ENCODE measurements at regions not wholly inside any gene's neighbourhood (a gene's known extent, or its start where the extent isn't known, plus 50 kb on each side); places are given as distances from the start of the nearest gene placed in this dataset.

DNA sequence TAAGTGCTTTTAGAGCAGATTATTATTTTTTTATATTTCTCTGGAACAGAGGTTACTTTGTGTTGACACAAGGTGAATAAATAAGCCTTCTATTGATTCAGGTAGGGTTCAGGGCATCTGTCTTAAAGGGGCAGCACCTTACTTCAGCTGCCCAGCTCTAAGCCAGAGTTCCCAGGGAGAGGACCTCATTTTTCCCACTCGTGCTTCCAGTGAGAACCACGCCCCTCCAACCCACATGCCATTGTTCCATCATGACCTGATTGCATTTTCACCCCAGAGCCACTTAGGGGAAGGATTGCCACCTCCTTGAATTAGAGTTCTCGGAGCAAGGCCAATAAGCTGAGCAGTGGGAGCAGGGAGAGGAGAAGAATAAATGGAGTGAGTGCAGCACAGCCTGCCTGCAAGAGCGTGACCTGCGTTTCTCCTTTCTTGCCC is 104.3 kb upstream of the FRY start:
- H3K4me3 ChIP-seq (ENCODE audit: low read length), result no peak overlapping the region
- no peak for TF ChIP-seq ZNF274 (IDR thresholded peaks at IDR 0.05; ENCODE audit: low read depth, low read length)

DNA sequence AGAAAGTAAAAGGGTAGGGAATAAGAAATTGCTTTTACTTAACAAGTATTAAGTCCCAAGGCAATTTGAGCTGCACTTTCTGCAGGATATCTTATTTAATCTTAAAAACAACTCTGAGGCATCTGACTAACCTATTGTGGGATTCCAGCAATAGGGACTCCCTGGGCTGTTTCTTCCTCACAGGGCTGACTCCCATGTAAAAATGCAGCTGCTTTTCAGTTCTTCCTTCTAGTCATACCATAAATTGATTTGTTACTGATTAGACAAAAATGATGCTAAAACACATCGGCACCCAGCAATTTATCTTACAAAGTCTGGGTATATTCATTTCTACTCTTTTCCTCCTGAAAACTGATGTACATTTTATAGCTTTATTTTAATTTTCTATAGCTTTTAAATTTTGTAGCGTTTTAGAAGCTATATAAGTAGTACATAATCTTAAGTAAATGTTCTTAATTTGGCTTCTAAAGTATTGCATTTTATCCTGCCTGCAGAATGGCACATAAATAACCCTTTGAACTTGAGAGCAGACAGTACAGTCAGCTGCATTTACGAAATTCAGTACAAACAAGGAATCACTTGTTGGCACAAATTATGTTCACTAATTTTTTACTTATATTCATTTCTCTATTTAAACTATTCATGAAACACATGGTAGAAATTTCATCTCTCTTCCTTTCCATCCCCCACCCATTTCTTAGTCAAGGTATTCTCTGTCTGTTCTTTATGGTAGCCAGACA is 102.4 kb upstream of the FRY start:
- H3K4me3 ChIP-seq (ENCODE audit: low read length), result no peak overlapping the region
- no peak for TF ChIP-seq ZNF274 (IDR thresholded peaks at IDR 0.05; ENCODE audit: low read depth, low read length)

- peak overlapping the region; percentile 19; the same call in 1 of the 2 replicates for H3K4me3 ChIP-seq (ENCODE audit: low read length)
- TF ChIP-seq ZNF274 (IDR thresholded peaks at IDR 0.05; ENCODE audit: low read depth, low read length), result no peak
Observed at GRCh38 chr13:31930490-31930889, 101.1 kb upstream of the FRY start.

DNA sequence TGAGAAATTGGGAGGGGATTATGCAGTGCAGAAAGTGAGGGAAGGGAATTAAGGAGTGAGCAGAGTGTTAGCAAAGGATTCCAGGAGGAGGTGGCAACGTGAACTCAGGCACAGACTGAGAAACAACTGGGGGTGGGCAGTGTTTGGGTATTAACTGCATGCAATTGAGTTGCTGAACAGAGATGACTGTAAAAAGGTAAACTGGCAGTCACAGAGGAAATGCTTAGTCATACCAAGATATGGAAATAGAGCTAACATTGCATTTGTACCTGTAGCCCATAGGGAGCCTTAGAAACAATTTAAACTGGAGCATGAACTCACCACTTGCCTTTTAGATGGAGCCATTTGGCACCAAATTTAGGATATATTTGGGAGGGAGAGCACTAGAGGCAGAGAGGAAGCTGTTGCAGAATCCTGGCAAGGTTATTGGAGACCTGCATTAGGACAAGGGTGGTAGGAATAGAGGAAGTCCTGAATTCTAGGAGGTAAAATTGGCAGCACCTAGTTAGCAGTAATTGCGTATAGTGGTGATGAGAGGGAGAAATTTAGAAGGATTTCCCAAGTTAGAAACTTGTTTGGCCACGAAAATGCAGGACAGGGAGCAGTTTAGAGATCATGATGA is 100.6 kb upstream of the FRY start:
- H3K4me3 ChIP-seq (ENCODE audit: low read length), result peak overlapping the region; percentile 52; the same call in 1 of the 2 replicates
- no peak for TF ChIP-seq ZNF274 (IDR thresholded peaks at IDR 0.05; ENCODE audit: low read depth, low read length)

DNA sequence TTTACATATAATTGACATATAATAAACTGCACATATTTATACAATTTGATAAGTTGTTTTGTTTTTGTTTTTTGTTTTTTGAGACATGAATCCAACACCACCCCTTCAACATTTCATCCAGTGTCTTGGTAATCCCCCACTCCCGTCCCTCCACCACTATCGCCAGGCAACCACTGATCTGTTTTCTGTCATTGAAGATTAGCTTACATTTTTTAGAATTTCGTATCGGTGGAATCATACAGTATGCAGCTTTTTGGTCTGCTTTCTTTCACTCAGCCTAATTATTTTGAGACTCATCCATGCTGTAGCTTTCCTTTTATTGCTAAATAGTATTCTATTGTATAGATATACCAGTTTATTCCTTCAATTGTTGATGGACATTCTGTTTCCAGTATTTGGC is 94.1 kb upstream of the FRY start:
- TF ChIP-seq ZNF274 (IDR thresholded peaks at IDR 0.05; ENCODE audit: low read depth, low read length), result no peak
- no peak overlapping the region for H3K4me3 ChIP-seq (ENCODE audit: low read length)

DNA sequence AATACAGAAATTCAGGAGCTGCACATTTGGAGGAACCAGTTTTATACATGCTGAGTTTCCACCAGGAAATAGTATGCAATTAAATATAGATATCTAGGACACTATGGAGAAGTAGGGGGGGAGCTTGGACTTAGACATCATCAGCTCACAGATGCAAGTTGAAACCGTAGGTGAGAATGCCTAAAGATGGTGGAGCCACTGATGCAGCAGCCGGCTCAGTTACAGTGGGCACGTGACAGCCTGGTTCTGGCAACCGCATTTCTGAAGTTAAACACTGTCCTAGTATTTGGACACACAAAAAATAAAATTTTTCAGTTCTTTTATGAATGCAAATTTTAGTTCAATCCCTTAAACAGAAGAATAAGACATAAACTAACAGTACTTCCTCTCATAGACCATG is 91.5 kb upstream of the FRY start:
- TF ChIP-seq ZNF274 (IDR thresholded peaks at IDR 0.05; ENCODE audit: low read depth, low read length), result no peak

GRCh38 chr13:31943591-31943990 is 88.0 kb upstream of the FRY start:
- no peak for TF ChIP-seq ZNF274 (IDR thresholded peaks at IDR 0.05; ENCODE audit: low read depth, low read length)
- no peak overlapping the region for H3K4me3 ChIP-seq (ENCODE audit: low read length)

More for the DNA sequence above, 91.5 kb upstream of the FRY start:
- H3K4me3 ChIP-seq (ENCODE audit: low read length), result no peak overlapping the region

DNA sequence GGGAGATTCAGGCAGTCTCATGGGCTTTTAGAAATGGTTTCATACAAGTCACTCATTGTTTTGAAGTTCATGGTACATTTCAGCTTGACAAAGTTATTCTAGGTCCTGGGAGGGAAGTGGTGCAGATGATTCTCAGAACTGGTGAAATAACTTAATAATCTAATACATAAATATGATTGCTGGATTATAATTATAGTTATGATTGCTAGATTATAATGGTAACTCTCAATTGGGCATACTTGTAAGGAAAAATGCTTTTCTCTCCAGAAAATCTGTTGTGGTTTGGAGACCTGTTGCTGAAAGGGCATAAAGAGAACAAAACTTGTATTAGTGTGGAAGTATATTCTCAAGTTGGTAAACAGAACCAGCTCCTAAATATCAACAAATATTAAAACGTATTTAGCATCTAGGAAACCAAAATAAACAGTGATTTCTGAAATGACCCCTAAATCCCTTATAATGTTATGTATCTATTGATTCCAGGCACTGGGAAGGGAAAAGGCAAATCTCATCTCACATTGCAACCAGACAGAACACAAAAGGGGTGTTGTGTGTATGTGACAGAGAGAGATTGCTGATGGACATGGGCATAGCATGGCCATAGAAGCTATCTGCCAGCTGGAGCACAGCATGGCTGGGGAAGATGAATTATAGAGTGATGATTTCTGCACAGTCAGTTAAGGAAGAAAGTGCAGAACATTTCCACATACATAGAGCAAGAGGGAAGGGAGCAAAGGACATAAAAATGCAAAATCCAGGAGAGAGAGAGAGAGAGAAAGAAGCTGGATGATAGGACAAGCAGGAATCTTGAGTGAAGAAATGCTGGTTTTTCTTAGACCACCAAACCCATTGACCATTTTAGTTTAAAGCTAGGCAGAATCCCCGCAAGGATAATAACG is 87.1 kb upstream of the FRY start:
- no peak overlapping the region for H3K4me3 ChIP-seq (ENCODE audit: low read length)
- TF ChIP-seq ZNF274 (IDR thresholded peaks at IDR 0.05; ENCODE audit: low read depth, low read length), result no peak

GRCh38 chr13:31945202-31945961 is 86.2 kb upstream of the FRY start:
- H3K4me3 ChIP-seq (ENCODE audit: low read length), result no peak overlapping the region
- no peak for TF ChIP-seq ZNF274 (IDR thresholded peaks at IDR 0.05; ENCODE audit: low read depth, low read length)

DNA sequence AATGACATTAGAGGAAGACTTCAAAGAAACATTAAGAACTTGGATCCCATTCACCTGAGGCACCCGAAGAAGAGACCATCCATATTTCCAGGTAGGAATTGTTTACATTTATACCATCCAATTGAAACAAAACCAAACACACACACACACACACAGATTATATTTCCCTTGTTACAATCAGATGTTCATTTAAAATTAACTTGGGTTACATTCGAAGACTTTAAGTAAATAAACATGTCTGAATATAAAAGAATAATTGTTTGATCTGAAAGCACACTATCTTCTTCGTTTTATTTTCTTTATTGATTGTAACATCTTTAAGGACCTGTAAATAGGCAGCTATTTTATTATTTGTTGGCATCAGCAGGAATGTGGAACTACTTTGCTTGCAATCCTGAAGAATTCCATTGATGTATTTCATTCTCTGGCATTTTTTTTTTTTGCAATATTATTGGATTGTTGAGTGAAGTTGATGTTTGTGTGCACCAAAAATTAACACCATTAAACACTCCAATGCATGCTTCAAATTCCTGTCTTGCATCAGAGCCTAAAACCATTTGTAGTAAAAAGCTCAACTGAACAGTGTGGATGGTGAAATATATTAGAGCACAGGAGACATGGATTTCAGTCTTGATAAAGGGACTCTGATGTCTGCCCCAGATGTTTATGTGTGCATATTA is 85.3 kb upstream of the FRY start:
- TF ChIP-seq ZNF274 (IDR thresholded peaks at IDR 0.05; ENCODE audit: low read depth, low read length), result no peak
- no peak overlapping the region for H3K4me3 ChIP-seq (ENCODE audit: low read length)

DNA sequence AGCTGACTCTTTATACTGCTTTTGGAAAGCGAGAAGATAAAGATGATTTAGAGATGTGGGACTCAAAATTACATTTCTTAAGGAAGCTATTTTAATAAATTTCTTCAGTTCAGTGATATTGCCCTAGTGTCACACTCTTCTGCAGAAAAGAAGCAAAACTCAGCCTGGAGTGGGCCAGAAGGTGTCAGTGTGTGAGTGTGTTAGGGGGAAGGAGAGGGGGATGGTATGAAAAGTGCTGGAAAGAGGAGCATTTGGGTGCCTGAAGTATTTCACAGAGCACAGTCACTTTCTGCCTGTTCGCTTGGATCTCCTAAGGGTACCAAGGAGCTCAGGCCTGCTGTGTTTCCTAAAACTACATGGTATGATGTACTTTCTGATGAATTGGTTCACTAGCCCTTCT is 84.5 kb upstream of the FRY start:
- no peak for TF ChIP-seq ZNF274 (IDR thresholded peaks at IDR 0.05; ENCODE audit: low read depth, low read length)
- H3K4me3 ChIP-seq (ENCODE audit: low read length), result no peak overlapping the region

DNA sequence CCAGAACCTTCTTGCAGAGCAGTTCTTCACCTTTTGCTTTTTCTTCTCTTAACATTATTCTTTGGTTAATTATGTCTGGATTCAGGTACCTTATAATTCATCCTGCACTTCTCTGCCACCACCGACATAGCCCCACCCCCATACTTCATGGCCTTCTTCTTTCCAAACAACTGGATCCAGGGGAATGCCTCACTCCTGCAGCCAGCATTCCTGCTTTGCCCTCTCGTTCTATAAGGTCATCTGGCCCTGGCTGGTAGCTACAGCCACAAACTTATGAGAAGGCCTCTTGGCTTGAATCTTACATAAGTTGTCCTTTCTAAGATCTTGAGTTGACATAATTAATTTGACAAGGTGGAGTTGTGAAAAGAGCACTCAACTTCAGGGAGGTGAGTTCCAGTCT is 84.1 kb upstream of the FRY start:
- TF ChIP-seq ZNF274 (IDR thresholded peaks at IDR 0.05; ENCODE audit: low read depth, low read length), result no peak
- H3K4me3 ChIP-seq (ENCODE audit: low read length), result no peak overlapping the region

DNA sequence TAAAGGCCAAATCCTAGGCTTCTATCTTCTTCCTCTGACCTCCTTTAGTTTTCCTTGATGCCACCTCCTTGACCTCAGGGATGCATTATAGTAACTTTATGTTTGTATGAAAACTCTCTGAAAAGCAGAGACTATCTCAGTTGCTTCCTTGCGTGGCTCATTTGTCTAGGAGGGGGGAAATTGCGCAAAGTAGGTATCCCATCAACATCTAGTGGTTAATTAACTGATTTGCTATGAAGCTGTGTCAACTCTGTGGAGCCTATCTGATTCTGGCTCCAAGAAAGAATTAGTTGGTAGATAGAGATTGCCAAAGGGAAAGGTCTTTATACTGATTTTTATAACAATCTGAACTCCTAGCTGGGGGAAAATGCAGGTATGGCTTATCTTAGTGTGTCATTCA is 82.1 kb upstream of the FRY start:
- TF ChIP-seq ZNF274 (IDR thresholded peaks at IDR 0.05; ENCODE audit: low read depth, low read length), result no peak
- H3K4me3 ChIP-seq (ENCODE audit: low read length), result no peak overlapping the region
